H1 (cell line): ENCODE measurements at regions not wholly inside any gene's neighbourhood (a gene's known extent, or its start where the extent isn't known, plus 50 kb on each side); places are given as distances from the start of the nearest gene placed in this dataset.

Experiments used
- ASH2L ChIP-seq: fragments of 200-600, 300-600 bp; sonication (generic); IDR thresholded peaks from one replicate; pipeline ENCODE4 v1.7.1; 2017; ENCODE audit warnings: low read length
- CEBPB ChIP-seq: IDR thresholded peaks from 2 replicates; pipeline ENCODE4 v1.6.1; 2012; ENCODE audit warnings: low read depth, low read length
- CTCF ChIP-seq, 3 experiments: IDR thresholded peaks; 1 replicate in 2 of 3; 2 replicates in 1 of 3; pipeline versions ENCODE4 v1.5.1 to v1.6.1; 2011; ENCODE audit warnings: low read length in 3 of 3, mild to moderate bottlenecking in 3 of 3, inconsistent platforms in 2 of 3, low read depth in 1 of 3, moderate library complexity in 1 of 3; ENCODE audit not compliant: insufficient read depth in 1 of 3; ENCODE audit errors: control extremely low read depth in 1 of 3
- MAX ChIP-seq: IDR thresholded peaks from 2 replicates; pipeline ENCODE4 v1.6.1; 2012; ENCODE audit warnings: inconsistent platforms
- POLR2A ChIP-seq, 2 experiments: IDR thresholded peaks; 1 replicate in 1 of 2; 2 replicates in 1 of 2; pipeline ENCODE4 v1.6.1; 2011; ENCODE audit warnings: low read depth in 2 of 2, low read length in 2 of 2, mild to moderate bottlenecking in 2 of 2; ENCODE audit errors: control extremely low read depth in 1 of 2
- RAD21 ChIP-seq, 2 experiments: IDR thresholded peaks in 1 of 2; conservative IDR thresholded peaks in 1 of 2; 2 replicates each; pipeline ENCODE4 v1.6.1; 2011; ENCODE audit warnings: low read depth in 2 of 2, low read length in 2 of 2, improper control_type of control experiment in 1 of 2, inconsistent platforms in 1 of 2, mild to moderate bottlenecking in 1 of 2, moderate library complexity in 1 of 2
- RXRA ChIP-seq: IDR thresholded peaks from 2 replicates; pipeline ENCODE4 v1.6.1; 2011; ENCODE audit warnings: low read depth, mild to moderate bottlenecking, low read length, moderate library complexity; ENCODE audit not compliant: insufficient read depth
- SP1 ChIP-seq: IDR thresholded peaks from 2 replicates; pipeline ENCODE4 v1.6.1; 2011; ENCODE audit warnings: low read depth, low read length

GRCh38 chr1:226467443-226467842 lies 59.5 kb upstream of the PARP1 start:
- TF ChIP-seq CTCF (IDR thresholded peaks at IDR 0.05; ENCODE audit: control extremely low read depth in 1 of 3, insufficient read depth in 1 of 3, low read depth in 1 of 3, low read length in 3 of 3) (no peak), MAX (no peak), POLR2A (IDR thresholded peaks at IDR 0.05; ENCODE audit: control extremely low read depth in 1 of 2, low read depth in 2 of 2, low read length in 2 of 2) (no peak), CEBPB (no peak), ASH2L (no peak), RXRA (no peak), RAD21 (IDR thresholded peaks at IDR 0.05 in 1 of 2, conservative IDR thresholded peaks at IDR 0.05 in 1 of 2; ENCODE audit: low read depth in 2 of 2, low read length in 2 of 2) (no peak), SP1 (no peak)
